ENCODE measurements at regions not wholly inside any gene's neighbourhood (a gene's known extent, or its start where the extent isn't known, plus 50 kb on each side); places are given as distances from the start of the nearest gene placed in this dataset.

- no peak for TF ChIP-seq CTCF (IDR thresholded peaks at IDR 0.05)
- no peak for TF ChIP-seq EP300 (IDR thresholded peaks at IDR 0.05)
- TF ChIP-seq POLR2A (IDR thresholded peaks at IDR 0.05), result no peak
Measured at GRCh38 chr2:236687296-236687965, 117.8 kb downstream of the ACKR3 start.
